Fibroblast of skin of back (primary cell): ENCODE measurements at regions not wholly inside any gene's neighbourhood (a gene's known extent, or its start where the extent isn't known, plus 50 kb on each side); places are given as distances from the start of the nearest gene placed in this dataset.

ENCODE experiments used
- DNase-seq: peaks from one replicate; pipeline ENCODE4 v3.0.0-alpha.2; 2013

DNA sequence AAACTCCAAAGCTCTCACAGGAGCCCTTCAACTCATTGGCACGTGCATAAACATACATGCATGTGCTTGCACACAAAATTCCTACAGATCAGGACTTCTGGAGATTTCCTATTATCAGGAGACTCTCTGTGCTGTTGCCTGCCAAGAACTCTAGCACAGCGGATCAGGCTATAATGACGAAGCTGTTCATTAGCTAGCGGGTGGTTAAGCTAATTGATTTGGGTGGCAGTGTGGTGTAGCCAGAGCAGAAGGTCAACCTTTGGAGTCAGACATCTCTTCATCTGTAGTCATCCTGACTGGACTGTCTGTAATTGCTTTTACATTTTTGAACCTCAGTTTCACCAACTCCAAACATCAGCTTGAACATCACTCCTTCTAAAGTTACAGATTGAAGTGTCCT, 69.0 kb downstream of the KIF2B start:
- no peak for DNase-seq

- DNase-seq: no peak
These were observed 69.5 kb downstream of the KIF2B start for GRCh38 chr17:53892222-53892621.

DNA sequence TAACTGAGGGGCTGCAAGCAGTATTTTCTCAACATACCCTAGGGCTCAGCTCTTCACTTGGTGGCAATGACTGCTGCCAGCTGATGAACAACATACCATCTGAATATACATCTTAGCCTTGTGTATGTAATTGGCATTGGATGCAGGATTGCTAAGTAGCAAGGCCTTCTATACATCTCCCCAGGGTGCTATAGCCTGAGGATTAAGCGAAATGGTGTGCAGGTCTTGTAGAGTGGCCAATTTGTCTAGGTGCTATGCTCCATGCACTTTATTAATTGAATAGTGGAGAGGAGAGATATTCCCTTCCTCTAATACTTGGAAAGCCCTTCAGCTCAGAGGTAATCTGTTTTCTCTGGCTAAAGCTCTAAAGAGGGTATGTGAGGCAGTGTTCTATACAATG, 71.9 kb downstream of the KIF2B start:
- no peak for DNase-seq

DNA sequence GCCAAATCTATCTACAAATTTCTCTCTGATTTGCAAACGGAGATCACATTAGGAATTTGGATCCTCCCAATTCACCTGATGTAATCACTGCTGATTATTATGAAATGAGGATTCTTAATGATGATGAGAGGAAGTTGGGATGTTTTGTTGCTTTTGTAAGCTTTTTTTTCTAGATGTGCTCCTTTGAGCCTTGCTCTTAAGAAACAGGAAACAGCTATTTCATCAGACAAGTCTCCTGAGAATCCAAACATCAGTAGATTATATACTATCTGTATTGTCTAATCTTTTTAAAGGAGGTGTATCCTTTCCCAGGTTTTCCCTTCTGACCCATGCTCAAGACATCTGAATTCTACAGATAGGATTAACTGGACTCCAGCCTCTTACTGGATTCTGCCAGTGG, 73.3 kb downstream of the KIF2B start:
- no peak for DNase-seq

DNA sequence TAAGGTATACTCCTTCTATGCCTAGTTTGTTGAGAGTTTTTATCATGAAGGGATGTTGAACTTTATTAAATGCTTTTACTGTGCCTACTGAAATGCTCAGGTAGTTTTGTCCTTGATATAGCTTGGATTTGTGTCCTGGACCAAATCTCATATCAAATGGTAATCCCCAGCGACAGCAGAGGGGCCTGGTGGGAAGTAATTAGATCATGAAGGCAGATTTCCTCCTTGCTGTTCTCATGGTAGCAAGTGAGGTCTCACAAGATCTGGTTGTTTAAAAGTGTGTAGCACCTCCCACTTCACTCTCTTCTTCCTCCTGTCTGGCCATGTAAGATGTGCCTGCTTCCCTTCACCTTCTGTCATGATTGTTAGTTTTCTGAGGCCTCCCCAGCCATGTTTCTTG, 78.2 kb downstream of the KIF2B start:
- DNase-seq: no peak

DNA sequence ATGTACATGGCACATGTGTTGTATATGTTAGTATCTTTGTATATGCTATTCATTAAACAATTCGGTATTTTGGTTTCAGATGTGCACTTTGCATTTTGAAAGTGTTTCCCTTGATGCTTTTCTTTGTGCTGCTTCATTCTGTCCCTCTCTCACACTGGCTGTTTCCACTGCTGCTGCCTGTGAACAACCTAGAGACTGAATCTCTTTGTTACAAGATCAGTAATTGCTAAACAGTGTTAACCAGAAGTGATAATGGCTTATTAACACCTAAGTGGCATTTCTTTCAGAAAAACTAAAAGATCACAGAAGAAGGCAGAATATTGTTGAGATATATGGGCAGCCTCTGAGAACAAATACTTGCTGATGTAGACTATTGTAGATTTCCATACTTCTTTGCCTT, 84.7 kb downstream of the KIF2B start:
- DNase-seq: no peak

- no peak for DNase-seq
These were observed 87.1 kb downstream of the KIF2B start for GRCh38 chr17:53909802-53910201.

- DNase-seq: no peak
These were observed 89.4 kb downstream of the KIF2B start for GRCh38 chr17:53912117-53912516.

GRCh38 chr17:53919356-53919755, 96.6 kb downstream of the KIF2B start:
- no peak for DNase-seq

DNA sequence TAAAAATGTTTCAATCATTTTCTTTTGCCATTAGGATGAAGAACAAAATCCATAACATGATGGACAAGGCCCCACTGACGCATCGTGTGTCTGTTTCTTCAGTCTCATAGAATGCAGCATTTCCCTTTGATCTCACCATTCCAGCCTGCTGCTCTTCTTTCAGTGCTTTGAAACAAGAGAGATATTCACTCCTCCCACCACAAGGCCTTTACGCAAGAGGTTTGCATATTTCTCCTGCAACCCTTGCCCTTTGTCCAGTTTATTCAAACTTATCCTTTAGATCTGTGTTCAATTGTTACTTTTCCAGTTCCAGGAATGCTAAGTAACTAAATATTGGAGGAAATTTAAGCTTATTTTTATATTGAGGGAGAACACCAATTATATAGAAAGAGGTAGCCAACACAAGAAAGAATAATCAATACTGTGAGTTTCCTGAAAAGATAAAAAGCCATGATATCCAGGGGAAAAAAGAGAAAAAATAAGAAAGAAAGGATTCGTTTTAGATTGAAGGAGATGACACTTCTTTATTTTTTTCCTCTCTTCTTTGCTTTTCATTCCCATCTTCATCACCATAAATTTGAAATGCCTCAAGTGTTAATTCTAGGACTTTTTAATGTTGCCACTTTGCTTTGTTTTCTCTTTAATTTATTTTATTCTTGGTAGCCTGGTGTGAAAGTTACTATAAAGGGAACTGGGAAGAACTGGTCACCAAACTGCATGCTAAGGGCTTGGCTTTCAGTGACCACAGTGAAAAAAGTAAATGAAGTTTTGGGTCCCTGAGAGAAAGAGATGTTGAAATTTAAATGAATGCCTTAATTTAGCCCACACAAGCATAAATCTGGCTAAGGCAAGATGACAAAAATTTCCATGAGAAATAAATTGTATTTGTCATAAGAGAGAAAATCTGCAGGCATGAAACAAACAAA, 102.1 kb downstream of the KIF2B start:
- DNase-seq: no peak

- no peak for DNase-seq
These were observed 109.7 kb downstream of the KIF2B start for GRCh38 chr17:53932386-53932785.

GRCh38 chr17:53934931-53935330, 112.2 kb downstream of the KIF2B start:
- DNase-seq: no peak

DNA sequence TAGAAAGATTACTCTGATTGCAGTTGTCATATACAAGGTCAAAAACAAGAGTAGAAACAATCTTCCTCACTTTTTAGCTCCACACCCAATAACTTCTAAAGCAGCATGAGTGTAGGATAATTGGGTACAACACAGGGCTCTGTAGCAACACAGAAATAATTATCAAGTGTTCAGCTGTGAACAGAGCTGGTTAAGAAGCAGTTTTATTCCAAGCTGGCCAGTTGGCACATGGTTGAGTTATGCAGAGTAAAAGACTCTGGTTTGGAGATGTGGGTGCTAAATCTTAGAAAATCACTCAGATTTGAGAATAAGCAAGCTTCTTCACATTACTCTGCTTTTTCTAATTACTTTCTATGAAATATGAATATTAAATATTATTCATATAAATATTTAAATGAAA, 118.5 kb downstream of the KIF2B start:
- no peak for DNase-seq

GRCh38 chr17:53942436-53942835, 119.7 kb downstream of the KIF2B start:
- no peak for DNase-seq

DNA sequence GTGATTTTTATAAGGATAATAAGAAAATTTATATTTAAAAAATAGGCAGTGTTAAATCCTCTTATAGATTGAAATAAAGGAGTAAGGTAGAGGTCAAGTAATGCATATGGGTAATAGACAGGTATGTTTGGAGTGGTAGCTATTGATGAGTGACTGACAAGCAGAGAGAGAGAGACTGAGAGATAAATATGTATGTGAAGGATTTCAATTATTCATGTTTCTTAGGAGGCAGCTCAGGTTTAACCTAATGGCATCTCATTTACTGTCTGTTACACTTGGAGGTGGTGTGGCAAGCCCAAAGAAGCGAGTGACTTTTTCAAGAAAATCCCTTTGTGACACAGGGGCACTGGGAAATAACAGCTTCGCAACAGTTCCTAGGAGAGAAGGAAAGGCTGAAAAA, 120.2 kb downstream of the KIF2B start:
- no peak for DNase-seq

- DNase-seq: no peak
These were observed 125.6 kb downstream of the KIF2B start for GRCh38 chr17:53948323-53948722.

DNA sequence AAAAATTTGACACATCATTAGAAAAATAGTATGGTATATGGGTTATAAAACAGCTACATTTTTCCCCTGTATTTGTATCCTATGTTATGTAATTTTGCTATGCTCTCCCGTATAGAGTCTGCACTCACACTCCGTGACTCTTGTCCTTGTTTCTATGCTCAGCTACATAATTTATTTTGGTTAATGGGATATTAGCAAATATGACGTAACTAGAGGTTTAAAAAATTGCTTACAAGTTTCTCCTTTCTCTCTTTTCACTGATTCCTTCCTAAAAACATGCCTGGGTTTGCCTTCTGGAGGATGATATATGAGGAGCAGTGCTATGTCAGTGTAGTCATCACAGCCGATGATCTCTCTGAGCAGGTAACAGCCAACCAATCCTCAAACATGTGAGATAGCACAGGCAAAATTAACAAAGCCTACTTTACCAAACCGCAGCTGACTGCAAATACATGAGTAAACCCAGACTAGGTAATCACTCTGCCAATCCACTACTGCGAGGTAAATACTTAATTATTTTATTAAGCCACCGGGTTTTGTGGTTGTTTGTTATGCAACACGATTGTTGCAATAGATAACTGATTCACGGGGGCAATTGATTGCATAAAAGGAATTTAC, 126.9 kb downstream of the KIF2B start:
- no peak for DNase-seq

- no peak for DNase-seq
These were observed 127.6 kb downstream of the KIF2B start for GRCh38 chr17:53950207-53950857.

DNA sequence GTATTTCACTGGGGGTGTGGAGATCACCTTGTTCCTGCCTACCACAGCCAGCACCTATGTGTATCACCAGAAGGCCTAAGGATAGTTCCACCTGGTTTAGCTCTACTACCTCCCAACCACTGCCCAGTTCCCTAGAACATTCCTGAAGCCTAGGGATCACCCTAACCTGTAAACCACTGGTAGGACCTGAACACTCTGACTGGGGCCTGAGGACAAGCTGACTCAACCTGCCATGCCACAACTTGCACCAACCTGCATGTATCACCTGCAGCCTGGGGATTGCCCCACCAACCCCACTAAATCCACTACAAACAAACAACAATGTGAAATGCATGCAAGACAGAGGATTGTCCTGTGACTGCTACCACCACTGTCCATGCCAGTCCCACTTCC, 128.1 kb downstream of the KIF2B start:
- no peak for DNase-seq

- DNase-seq: no peak
These were observed 148.6 kb downstream of the KIF2B start for GRCh38 chr17:53971361-53971760.

- DNase-seq: no peak
These were observed 157.3 kb downstream of the KIF2B start for GRCh38 chr17:53979991-53980390.

GRCh38 chr17:53996131-53996530, 173.4 kb downstream of the KIF2B start:
- no peak for DNase-seq

DNA sequence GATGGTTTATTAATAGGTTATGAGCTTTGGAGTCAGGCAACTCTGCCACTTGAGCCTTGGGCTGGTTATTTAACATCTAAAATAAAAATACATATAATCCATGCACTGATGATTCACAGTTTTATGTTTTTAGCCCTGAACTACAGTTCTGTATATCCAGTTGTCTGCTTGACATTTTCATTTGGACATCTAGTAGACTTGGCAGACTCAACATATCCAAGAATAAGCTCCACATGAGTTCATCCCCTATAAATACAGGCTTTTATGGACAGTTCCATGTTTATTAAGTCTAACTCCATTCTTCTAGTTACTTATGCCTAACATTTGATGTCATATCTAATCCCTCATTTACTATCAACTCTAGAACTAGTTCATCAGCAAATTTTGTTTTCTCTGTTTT, 174.2 kb downstream of the KIF2B start:
- no peak for DNase-seq

- no peak for DNase-seq
These were observed 185.1 kb downstream of the KIF2B start for GRCh38 chr17:54007855-54008254.
